GM19397 (cell line): ENCODE measurements at regions not wholly inside any gene's neighbourhood (a gene's known extent, or its start where the extent isn't known, plus 50 kb on each side); places are given as distances from the start of the nearest gene placed in this dataset.
"Not testable (repeated sequence)": the region's sequence is repeated elsewhere in the genome, so short reads cannot be mapped to it uniquely, and the experiment has no call there.

Experiments
- ATAC-seq: cut with Tn5 transposase; IDR thresholded peaks from one replicate; pipeline ENCODE4 v1.9.1; 2021; ENCODE audit warnings: mild to moderate bottlenecking, moderate library complexity; ENCODE audit not compliant: unreplicated experiment

- ATAC-seq = no peak
These were observed 125.1 kb upstream of the DUSP10 start for GRCh38 chr1:221867003-221867402.

GRCh38 chr1:221865808-221866207 lies 123.9 kb upstream of the DUSP10 start:
- ATAC-seq = no peak

GRCh38 chr1:221863635-221864034 lies 121.7 kb upstream of the DUSP10 start:
- no peak for ATAC-seq

GRCh38 chr1:221862971-221863370 lies 121.1 kb upstream of the DUSP10 start:
- ATAC-seq = no peak

- no peak for ATAC-seq
These were observed 117.1 kb upstream of the DUSP10 start for GRCh38 chr1:221858818-221859611.

GRCh38 chr1:221857094-221857444 lies 115.2 kb upstream of the DUSP10 start:
- not testable (repeated sequence) for ATAC-seq

- ATAC-seq = no peak
These were observed 114.6 kb upstream of the DUSP10 start for GRCh38 chr1:221856228-221857093.

GRCh38 chr1:221855156-221855555 lies 113.3 kb upstream of the DUSP10 start:
- no peak for ATAC-seq

GRCh38 chr1:221851336-221851735 lies 109.4 kb upstream of the DUSP10 start:
- ATAC-seq = no peak

- no peak for ATAC-seq
These were observed 108.7 kb upstream of the DUSP10 start for GRCh38 chr1:221850470-221851187.

GRCh38 chr1:221849897-221850296 lies 108.0 kb upstream of the DUSP10 start:
- ATAC-seq = no peak

- no peak for ATAC-seq
These were observed 107.2 kb upstream of the DUSP10 start for GRCh38 chr1:221849110-221849509.

- no peak for ATAC-seq
These were observed 105.8 kb upstream of the DUSP10 start for GRCh38 chr1:221847676-221848075.

- no peak for ATAC-seq
These were observed 103.9 kb upstream of the DUSP10 start for GRCh38 chr1:221845650-221846371.

- ATAC-seq = no peak
These were observed 100.1 kb upstream of the DUSP10 start for GRCh38 chr1:221841983-221842335.

GRCh38 chr1:221841251-221841982 lies 99.5 kb upstream of the DUSP10 start:
- no peak for ATAC-seq

GRCh38 chr1:221840511-221841243 lies 98.8 kb upstream of the DUSP10 start:
- peak; percentile 42 for ATAC-seq

- ATAC-seq = peak; percentile 80
These were observed 98.0 kb upstream of the DUSP10 start for GRCh38 chr1:221839782-221840395.

- ATAC-seq = peak; percentile 12
These were observed 97.4 kb upstream of the DUSP10 start for GRCh38 chr1:221839321-221839720.
